OCI-LY1 (cell line): ENCODE measurements at regions not wholly inside any gene's neighbourhood (a gene's known extent, or its start where the extent isn't known, plus 50 kb on each side); places are given as distances from the start of the nearest gene placed in this dataset.

Experiments
- H2AFZ ChIP-seq: fragments of 200-600 bp; sonication (generic), shearing (Covaris generic); 2 replicates; pipeline ENCODE4 v1.6.0; 2014; ENCODE audit warnings: antibody characterized with exemption, mild to moderate bottlenecking, low read length
- H3F3A ChIP-seq: fragments of 200-600 bp; sonication (generic), shearing (Covaris generic); 2 replicates; pipeline ENCODE4 v1.6.0; 2014; ENCODE audit warnings: mild to moderate bottlenecking, antibody characterized with exemption, low read length, moderate library complexity; ENCODE audit not compliant: insufficient read depth
- H3K27ac ChIP-seq: fragments of 200-600 bp; sonication (generic); 2 replicates; pipeline ENCODE4 v1.5.1; 2014; ENCODE audit warnings: low read length, mixed run types, mild to moderate bottlenecking, low read depth; ENCODE audit not compliant: poor library complexity, severe bottlenecking
- H3K27me3 ChIP-seq: fragments of 200-600 bp; sonication (generic); 2 replicates; pipeline ENCODE4 v1.6.0; 2014; ENCODE audit warnings: antibody characterized with exemption, mild to moderate bottlenecking, low read length, moderate library complexity; ENCODE audit not compliant: insufficient read depth
- H3K36me3 ChIP-seq: fragments of 200-600 bp; sonication (generic); 2 replicates; pipeline ENCODE4 v1.6.1; 2014; ENCODE audit warnings: mild to moderate bottlenecking, antibody characterized with exemption, low read length, moderate library complexity, mixed read lengths; ENCODE audit not compliant: insufficient read depth
- H3K4me1 ChIP-seq: fragments of 200-600 bp; sonication (generic); 2 replicates; pipeline ENCODE4 v1.5.1; 2014; ENCODE audit warnings: mild to moderate bottlenecking, low read length, moderate library complexity; ENCODE audit not compliant: insufficient read depth, severe bottlenecking
- H3K4me2 ChIP-seq: fragments of 200-600 bp; sonication (generic), shearing (Covaris generic); 2 replicates; pipeline ENCODE4 v1.6.1; 2014; ENCODE audit warnings: low read length
- H3K4me3 ChIP-seq: fragments of 200-600 bp; sonication (generic); 2 replicates; pipeline ENCODE4 v1.5.1; 2014; ENCODE audit warnings: low read length, low read depth, mild to moderate bottlenecking, mixed read lengths; ENCODE audit not compliant: poor library complexity, severe bottlenecking
- H3K79me2 ChIP-seq: fragments of 200-600 bp; shearing (Covaris generic); 2 replicates; pipeline ENCODE4 v1.6.1; 2016; ENCODE audit warnings: mixed run types, low read length, mixed read lengths; ENCODE audit not compliant: insufficient read depth
- H3K9ac ChIP-seq: fragments of 200-600 bp; sonication (generic), shearing (Covaris generic); 2 replicates; pipeline ENCODE4 v1.6.1; 2014; ENCODE audit warnings: mild to moderate bottlenecking, low read length, mixed read lengths
- H3K9me2 ChIP-seq: fragments of 200-600 bp; sonication (generic), shearing (Covaris generic); 2 replicates; pipeline ENCODE4 v1.6.1; 2014; ENCODE audit warnings: low read depth, mild to moderate bottlenecking, low read length, mixed read lengths
- H3K9me3 ChIP-seq: fragments of 200-600 bp; shearing (Covaris generic); 2 replicates; pipeline ENCODE4 v1.6.1; 2014; ENCODE audit warnings: low read length, mixed read lengths
- H4K20me1 ChIP-seq: fragments of 200-600 bp; sonication (generic), shearing (Covaris generic); 2 replicates; pipeline ENCODE4 v1.6.0; 2016; ENCODE audit warnings: mild to moderate bottlenecking, low read length; ENCODE audit not compliant: insufficient read depth
- EZH2 ChIP-seq: fragments of 200-600 bp; sonication (generic), shearing (Covaris generic); IDR thresholded peaks from 2 replicates; pipeline ENCODE4 v1.8.0; 2017; ENCODE audit warnings: borderline replicate concordance, mixed run types, mild to moderate bottlenecking, antibody characterized with exemption, low read length, moderate library complexity, mixed read lengths
- TF ChIP-seq, protein P1 (sequence below): fragments of 200-600 bp; sonication (generic), shearing (Covaris generic); IDR thresholded peaks from 2 replicates; pipeline ENCODE4 v1.5.1; 2017; ENCODE audit warnings: mild to moderate bottlenecking, antibody characterized with exemption, low read length, moderate library complexity, mixed read lengths

DNA sequence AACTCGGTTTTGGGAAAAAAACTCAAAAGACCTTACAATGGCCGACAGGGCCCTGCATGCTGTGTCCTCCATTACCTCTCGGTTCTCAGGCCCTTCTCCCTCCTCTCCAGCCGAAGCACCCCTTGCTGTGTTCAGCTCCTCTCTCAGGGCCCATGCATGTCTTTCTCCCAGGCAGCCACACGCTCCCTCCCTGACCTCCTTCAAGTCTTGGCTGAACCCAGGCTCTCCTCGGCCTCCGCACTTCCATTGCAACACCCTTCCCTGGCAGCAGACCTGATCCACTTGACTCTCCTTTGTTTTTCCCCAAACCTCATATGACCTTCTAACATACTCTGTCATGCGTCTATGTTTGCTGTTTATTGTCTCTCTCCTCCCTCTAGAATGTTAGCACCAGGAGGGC lies 114.0 kb downstream of the CYP26B1 start:
- Histone ChIP-seq H3K4me1 (no peaks in the 10 kb centered on the region), H3K9ac (no peak overlapping the region), H3K4me2 (no peak overlapping the region), H3K27ac (no peak overlapping the region), H3K27me3 (0 out of 2 replicates have a peak, but pooled peaks cover 2% of the 10 kb centered on the region), H3K36me3 (no peaks in the 10 kb centered on the region), H3K9me3 (no peaks in the 10 kb centered on the region), H3K79me2 (no peaks in the 10 kb centered on the region), H3K4me3 (no peak overlapping the region), H3K9me2 (no peaks in the 10 kb centered on the region), H2AFZ (no peak overlapping the region), H4K20me1 (no peaks in the 10 kb centered on the region), H3F3A (no peaks in the 10 kb centered on the region)
- TF ChIP-seq, protein P1, sequence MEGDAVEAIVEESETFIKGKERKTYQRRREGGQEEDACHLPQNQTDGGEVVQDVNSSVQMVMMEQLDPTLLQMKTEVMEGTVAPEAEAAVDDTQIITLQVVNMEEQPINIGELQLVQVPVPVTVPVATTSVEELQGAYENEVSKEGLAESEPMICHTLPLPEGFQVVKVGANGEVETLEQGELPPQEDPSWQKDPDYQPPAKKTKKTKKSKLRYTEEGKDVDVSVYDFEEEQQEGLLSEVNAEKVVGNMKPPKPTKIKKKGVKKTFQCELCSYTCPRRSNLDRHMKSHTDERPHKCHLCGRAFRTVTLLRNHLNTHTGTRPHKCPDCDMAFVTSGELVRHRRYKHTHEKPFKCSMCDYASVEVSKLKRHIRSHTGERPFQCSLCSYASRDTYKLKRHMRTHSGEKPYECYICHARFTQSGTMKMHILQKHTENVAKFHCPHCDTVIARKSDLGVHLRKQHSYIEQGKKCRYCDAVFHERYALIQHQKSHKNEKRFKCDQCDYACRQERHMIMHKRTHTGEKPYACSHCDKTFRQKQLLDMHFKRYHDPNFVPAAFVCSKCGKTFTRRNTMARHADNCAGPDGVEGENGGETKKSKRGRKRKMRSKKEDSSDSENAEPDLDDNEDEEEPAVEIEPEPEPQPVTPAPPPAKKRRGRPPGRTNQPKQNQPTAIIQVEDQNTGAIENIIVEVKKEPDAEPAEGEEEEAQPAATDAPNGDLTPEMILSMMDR, result no peak
- no peak for TF ChIP-seq EZH2

DNA sequence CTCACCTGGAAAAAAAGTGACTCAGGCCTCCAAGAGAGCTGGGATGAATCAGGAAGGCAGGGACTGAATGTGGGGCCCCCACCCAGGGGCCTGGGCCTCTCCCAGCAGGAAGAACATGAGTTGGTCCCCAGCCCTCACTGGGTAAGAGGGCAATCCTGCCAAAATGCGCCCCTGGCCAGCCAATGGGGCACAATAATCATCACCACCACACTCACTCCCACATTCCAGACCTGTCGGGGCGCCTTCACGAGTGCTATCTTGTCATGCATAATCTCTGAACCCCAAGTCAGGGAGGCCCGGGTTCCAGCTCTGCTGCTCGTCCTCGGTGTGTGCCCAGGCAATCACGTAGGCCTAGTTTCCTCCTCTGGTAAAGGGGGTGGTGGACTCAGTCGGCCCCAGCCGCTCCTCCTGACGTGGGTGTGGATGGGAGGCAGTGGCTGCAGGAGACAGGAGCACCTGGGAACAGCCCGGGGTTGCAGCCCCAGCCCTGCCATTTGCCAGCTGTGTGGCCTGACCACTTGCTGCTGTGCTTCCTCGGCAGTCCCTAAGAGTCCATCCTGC lies 115.1 kb downstream of the CYP26B1 start:
- Histone ChIP-seq H4K20me1 (no peaks in the 10 kb centered on the region), H3K4me2 (no peak overlapping the region), H3K4me3 (no peak overlapping the region), H3K4me1 (no peaks in the 10 kb centered on the region), H3K9me2 (no peaks in the 10 kb centered on the region), H2AFZ (no peak overlapping the region), H3K79me2 (no peaks in the 10 kb centered on the region), H3K9me3 (no peaks in the 10 kb centered on the region), H3K27ac (no peak overlapping the region), H3F3A (no peaks in the 10 kb centered on the region), H3K9ac (no peak overlapping the region), H3K27me3 (0 out of 2 replicates have a peak, but pooled peaks cover 2% of the 10 kb centered on the region), H3K36me3 (no peaks in the 10 kb centered on the region)
- TF ChIP-seq, protein P1, result no peak
- no peak for TF ChIP-seq EZH2

DNA sequence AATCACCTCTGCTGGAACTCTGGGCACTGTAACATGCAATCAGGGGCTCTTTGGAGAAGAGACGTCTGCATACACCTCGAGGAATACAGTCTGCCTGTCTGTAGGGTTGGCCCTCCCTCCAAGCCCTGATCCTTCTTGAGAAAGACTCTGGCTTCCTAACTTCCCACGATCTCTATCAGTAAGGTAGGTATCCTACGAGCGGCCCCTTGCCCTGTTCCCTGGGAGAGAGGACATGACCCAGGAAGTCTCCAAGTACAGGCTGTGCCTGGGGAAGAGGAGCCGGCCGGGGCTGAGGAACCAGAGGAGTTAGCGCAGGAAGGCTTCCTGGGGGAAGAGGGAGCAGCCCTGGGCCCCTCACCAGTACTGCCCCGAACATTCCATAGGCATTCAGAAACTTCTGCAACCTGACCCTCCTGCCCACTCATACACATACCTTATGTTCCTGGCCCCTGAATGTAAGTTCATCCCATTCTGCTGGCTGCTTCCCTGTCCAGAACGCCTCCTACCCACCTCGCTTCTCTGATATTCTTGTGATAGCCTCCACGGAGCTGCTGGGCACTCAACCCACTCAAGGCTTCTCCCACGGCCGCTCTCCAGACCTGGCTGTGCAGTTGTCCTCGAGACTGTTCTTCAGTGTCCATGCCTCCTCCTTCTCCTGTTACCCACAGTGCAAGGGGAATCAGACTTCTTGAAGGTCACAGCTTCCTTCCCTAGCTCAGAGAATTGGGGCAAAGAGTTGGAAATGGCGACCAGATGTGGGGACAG lies 116.1 kb downstream of the CYP26B1 start:
- Histone ChIP-seq H3K79me2 (no peaks in the 10 kb centered on the region), H3K9ac (no peak overlapping the region), H4K20me1 (no peaks in the 10 kb centered on the region), H3K36me3 (no peaks in the 10 kb centered on the region), H3K4me2 (no peak overlapping the region), H3K4me1 (no peaks in the 10 kb centered on the region), H3K4me3 (no peak overlapping the region), H3F3A (no peaks in the 10 kb centered on the region), H3K9me3 (no peaks in the 10 kb centered on the region), H2AFZ (no peak overlapping the region), H3K27ac (no peak overlapping the region), H3K9me2 (no peaks in the 10 kb centered on the region), H3K27me3 (0 out of 2 replicates have a peak, but pooled peaks cover 2% of the 10 kb centered on the region)
- TF ChIP-seq, protein P1, result no peak
- TF ChIP-seq EZH2, result no peak
